ELF-1 (cell line): ENCODE measurements at regions not wholly inside any gene's neighbourhood (a gene's known extent, or its start where the extent isn't known, plus 50 kb on each side); places are given as distances from the start of the nearest gene placed in this dataset.

Source experiments
- DNase-seq: peaks from one replicate; pipeline ENCODE4 v3.0.0-alpha.2; 2016; ENCODE audit warnings: low read depth, low spot score

- DNase-seq = no peak
These were observed 899.8 kb downstream of the RAB28 start for GRCh38 chr4:12584116-12584875.

- no peak for DNase-seq
These were observed 900.9 kb downstream of the RAB28 start for GRCh38 chr4:12583275-12583674.

DNA sequence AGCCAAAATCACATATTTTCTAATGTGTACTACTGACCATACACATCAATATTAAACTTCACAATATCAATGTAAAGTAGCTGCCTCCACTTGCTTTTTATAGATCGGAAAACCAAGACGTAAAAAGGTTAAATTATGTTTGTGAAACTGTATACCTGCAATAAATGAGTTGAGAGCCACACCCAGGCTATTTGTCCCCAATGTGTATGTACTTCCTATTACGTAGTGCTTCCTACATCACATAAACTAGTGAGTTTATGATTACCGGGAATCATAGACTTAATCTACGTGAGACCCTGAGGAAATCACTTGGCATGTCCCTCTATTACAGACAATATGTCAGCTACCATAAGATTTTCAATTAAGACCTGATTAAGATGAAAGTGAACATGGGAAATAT is 903.4 kb downstream of the RAB28 start:
- no peak for DNase-seq

DNA sequence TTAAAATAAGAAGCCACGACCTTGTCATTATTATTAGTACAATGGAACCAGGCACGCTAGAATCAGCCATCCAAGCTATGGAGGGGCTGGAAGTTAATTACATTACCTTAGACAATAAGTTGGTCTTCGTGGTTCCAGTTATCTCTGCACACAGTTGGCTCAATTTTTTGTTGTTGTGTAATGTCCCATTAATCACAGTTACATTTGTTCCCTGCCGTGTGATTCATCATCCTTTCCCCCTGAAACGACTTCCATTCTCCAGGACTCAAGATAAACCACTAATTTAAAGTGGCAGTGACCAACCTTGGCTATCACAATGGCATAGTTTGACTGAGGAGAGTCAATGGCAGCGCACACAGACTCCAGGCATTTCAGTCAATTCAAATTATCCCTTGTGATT is 905.0 kb downstream of the RAB28 start:
- no peak for DNase-seq

- no peak for DNase-seq
These were observed 907.7 kb downstream of the RAB28 start for GRCh38 chr4:12576409-12576808.

DNA sequence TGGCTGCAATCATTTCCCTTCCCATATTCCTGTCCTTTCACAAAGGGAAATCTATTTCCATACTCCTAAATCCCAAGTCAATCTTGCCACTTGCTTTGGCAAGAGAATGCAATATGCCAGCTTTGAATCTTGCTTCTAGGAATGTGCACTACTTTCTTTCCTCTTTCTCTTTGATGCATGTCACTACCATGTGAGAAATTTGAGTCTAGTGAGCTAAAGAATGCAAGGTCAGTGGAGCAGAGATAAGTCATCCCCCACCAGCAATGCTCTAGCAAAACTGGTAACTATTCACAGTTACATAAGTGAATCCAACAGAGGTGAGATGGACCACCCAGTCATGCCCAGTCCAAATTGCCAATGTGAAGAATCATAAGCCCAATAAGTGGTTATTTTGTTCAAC is 910.4 kb downstream of the RAB28 start:
- DNase-seq = no peak

GRCh38 chr4:12562476-12563140 is 921.5 kb downstream of the RAB28 start:
- no peak for DNase-seq

DNA sequence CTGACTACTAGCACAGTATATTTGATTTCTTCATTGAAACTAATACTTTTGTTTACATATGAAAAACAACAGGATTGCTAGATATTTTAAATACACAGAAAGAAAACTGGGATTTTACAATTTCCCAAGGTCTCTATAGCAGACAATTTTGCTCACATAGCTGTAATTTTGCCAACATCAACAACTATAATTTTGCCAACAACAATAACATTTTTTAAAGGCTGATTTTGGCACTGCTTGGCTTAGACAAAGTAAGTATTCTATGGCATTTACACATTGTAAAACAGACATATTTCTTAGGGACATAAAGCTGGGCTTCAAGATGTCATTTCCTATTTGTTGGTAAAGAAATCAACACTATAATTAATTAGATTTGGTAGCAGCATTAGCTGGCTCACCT is 922.1 kb downstream of the RAB28 start:
- no peak for DNase-seq

- no peak for DNase-seq
These were observed 929.1 kb downstream of the RAB28 start for GRCh38 chr4:12555011-12555410.

DNA sequence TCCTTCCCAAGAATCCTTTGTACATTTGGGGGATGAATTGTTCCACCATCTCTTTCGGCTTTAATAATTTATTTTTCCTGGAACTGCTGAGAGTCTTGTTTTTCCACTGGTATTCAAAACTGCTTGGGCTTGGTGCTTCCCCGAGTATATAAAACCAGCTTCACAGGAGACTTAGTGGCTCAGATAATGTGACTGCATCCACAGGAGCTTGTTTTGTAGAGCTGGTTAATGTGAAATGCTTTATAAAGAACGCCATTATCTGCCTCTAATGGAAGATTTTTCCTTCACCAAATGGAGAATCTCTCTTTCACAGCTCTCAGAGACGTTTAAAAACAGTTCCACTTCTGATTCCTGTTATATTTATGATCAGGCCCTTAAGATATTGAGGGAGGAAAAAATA is 935.5 kb downstream of the RAB28 start:
- no peak for DNase-seq

DNA sequence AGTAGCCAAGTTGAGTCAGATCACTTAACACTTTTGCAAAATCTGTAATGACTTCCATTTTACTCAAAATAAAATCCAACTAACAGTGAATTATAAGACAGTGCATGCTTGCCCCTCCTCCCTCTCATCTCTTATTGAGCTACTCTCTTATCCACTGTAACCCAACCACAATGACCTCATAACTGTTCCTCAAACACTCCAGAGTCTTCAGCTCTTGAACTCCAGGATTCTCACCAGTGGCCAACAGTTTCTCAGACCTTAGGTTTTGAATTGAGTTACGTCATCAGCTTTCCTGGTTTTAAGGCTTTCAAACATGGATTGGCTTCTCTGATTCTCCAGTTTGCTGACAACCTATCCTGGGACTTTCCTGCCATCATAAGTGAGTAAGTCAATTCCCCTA is 938.3 kb downstream of the RAB28 start:
- DNase-seq = no peak

GRCh38 chr4:12538162-12538561 is 946.0 kb downstream of the RAB28 start:
- no peak for DNase-seq

- DNase-seq = no peak
These were observed 949.5 kb downstream of the RAB28 start for GRCh38 chr4:12534684-12535083.

DNA sequence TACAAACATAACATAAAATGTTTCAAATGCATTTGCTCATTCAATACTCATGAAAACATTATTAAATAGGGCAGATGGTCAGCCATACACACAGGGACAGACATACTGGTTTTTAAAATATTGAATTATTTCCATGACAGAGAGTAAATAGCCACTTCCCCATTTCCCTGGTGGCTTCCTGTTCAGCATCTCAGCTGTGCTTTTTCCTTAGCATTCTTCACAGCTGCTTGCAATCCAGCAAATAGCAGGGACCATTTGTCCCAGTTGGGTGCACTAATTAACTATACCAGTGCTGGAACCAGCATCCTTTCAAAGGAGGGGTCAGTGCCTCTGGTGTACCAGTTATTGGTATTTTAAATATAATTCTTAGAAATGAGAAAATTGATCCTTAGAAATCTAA is 964.7 kb downstream of the RAB28 start:
- no peak for DNase-seq

GRCh38 chr4:12507868-12508481 is 976.2 kb downstream of the RAB28 start:
- no peak for DNase-seq

DNA sequence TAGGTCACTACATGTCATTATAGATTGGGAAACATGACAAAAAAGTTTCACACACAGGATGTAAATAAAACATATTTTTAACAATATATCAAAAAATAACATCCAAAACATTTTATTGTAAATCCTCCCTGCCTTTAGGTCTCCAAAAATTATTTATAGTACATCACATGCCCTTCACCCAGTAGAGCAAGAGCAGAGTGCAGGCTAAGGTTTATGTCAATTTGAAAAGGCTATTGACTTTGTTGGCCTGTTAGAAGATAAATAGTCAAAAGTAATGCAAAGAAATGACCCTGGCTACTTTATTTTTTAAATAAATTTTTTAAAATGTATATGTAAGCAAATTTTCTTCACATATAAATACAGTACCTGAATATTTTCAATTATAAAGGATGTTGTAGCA is 983.7 kb downstream of the RAB28 start:
- no peak for DNase-seq

- no peak for DNase-seq
These were observed 984.4 kb downstream of the RAB28 start for GRCh38 chr4:12499693-12500092.

DNA sequence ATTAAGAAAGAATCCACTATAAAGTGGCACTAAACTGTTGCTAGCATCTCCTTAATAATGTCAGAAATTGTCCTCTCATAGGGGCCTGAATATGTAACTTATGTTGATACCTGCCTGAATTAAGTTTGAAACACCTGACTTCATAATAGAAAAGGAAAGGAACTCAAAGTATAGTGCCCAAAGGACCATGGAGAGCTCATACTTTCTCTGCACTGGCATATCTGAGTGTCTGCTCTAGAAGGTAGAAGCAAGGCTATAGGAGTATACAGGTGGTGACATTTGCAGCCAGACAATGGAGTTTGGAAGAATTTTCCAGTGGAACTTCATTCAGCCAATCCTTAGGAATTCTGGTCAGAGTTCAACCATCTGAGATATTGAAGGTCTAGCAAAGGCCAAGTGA is 988.9 kb downstream of the RAB28 start:
- DNase-seq = no peak

GRCh38 chr4:12492730-12493393 is 991.3 kb downstream of the RAB28 start:
- DNase-seq = no peak

DNA sequence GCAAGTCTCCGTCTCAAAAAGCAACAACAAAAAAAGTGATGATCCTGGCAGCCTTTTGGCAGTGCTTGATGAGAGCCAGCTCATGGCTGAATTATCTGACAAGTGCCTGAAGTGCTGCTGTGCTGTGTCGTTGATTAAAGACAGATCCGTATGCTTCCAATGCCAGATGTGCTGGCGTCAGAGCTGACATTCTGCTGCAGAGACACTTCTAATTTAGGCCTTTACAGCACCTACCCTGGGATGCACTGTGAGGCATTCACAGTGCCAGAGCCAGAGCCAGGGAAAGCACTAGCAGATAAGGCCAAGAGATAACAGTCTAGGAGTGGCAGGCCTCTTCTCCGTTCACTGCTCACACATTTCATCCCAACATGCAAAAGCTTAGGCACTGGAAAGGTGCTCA is 995.5 kb downstream of the RAB28 start:
- peak; percentile 74 for DNase-seq

- DNase-seq = no peak
These were observed 997.1 kb downstream of the RAB28 start for GRCh38 chr4:12487000-12487399.

DNA sequence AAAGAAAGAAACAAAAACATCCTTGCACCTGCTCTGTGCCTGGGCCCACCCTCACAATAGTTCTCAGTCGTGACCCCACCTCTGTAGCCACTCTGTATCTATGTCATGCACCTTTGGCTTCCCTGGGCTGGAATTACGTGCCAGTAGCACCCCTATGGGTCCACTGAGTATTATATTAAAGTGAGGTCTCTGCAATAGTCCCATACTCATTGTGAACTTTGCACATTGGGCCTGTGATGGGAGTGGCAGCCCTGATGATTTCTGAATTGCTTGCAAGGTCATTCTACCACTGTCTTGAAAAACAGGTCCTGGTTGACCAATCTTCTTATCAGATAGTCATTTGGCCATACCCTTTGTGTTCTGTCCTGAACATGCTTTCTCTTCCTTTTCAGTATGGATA is 1012.1 kb downstream of the RAB28 start:
- DNase-seq = no peak

DNA sequence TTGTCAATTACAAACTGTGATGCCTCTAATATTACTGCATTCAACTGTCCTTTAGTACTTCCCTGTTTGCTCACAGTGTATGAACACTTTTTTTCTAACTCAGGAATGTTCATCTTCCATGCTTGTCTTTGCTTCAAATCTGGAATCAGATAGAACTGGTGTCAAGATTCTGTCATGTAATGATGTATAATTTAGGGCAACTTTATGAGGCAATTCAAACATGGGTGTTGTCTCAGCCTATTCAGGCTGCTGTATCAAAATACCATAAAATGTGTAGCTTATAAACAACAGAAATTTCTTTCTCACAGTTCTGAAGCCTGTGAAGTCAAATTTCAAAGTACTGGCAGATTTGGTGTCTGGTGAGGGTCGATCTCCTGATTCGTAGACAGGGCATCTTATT is 1012.9 kb downstream of the RAB28 start:
- DNase-seq = no peak
